ENCODE measurements at regions not wholly inside any gene's neighbourhood (a gene's known extent, or its start where the extent isn't known, plus 50 kb on each side); places are given as distances from the start of the nearest gene placed in this dataset.

- Mint-ChIP-seq H3K27me3 (no peaks in the 10 kb centered on the region), H3K4me1 (no peaks in the 10 kb centered on the region), H3K36me3 (ENCODE audit: low read depth) (no peaks in the 10 kb centered on the region), H3K4me3 (no peak overlapping the region), H3K9me3 (no peaks in the 10 kb centered on the region), H3K27ac (no peak overlapping the region)
- POLR2A ChIA-PET, result no interaction called here
- DNase-seq, result no peak
- CTCF ChIA-PET, result no interaction called here
- ATAC-seq (ENCODE audit: low read depth), result no peak
- intact Hi-C loops (cut with micrococcal nuclease), result no loop called here
- no peak for TF ChIP-seq CTCF (IDR thresholded peaks at IDR 0.05)
Observed at GRCh38 chr2:192373754-192374153, 179.0 kb upstream of the TMEFF2 start.

DNA sequence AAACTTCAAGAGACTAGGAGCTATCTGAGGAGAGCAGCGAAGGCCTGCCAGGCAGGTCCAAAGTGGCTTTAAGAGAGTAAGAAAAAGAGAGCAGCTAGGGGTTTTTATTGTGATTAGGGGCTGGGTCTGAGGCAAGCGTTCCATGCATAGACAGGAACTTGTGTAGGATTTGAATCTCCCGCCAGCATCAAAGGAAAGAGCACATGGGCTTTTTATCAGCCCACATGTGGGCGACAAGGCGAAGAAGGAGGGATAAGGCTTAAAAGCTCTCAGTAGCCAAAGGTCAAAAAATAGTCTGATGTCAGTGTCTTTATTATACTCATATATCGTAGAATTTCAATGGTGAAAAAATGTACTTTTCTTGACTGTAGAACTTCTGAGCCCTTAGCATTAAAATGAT lies 178.5 kb upstream of the TMEFF2 start:
- H3K27me3 Mint-ChIP-seq, result no peaks in the 10 kb centered on the region
- ChIA-PET CTCF (no interaction called here), POLR2A (no interaction called here)
- H3K36me3 Mint-ChIP-seq (ENCODE audit: low read depth), result no peaks in the 10 kb centered on the region
- intact Hi-C loops (cut with micrococcal nuclease), result no loop called here
- H3K4me3 Mint-ChIP-seq, result no peak overlapping the region
- H3K9me3 Mint-ChIP-seq, result no peaks in the 10 kb centered on the region
- no peak for ATAC-seq (ENCODE audit: low read depth)
- no peak overlapping the region for H3K27ac Mint-ChIP-seq
- no peaks in the 10 kb centered on the region for H3K4me1 Mint-ChIP-seq
- no peak for DNase-seq
- no peak for TF ChIP-seq CTCF (IDR thresholded peaks at IDR 0.05)

DNA sequence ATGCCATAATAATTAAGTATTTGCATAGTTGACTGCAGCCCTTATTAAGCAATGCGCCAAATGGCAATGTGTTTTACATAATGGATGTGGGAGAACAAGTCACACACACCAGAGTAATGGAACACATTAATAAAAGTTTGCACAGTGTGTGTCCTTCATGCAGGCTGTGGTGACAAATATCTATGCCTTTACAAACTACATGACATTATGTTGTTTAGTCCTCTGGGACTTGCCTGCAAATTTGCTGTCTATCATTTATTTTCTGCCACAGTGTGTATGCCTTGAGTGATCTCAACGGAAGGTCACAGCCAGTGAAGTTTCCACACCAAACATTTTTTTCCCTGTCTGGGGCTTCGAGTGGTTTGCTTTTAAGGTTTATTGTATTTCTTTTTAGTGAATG lies 175.2 kb upstream of the TMEFF2 start:
- intact Hi-C loops (cut with micrococcal nuclease), result no loop called here
- no peak for TF ChIP-seq CTCF (IDR thresholded peaks at IDR 0.05)
- no peaks in the 10 kb centered on the region for H3K4me1 Mint-ChIP-seq
- ChIA-PET POLR2A (no interaction called here), CTCF (no interaction called here)
- no peaks in the 10 kb centered on the region for H3K36me3 Mint-ChIP-seq (ENCODE audit: low read depth)
- no peak overlapping the region for H3K27ac Mint-ChIP-seq
- ATAC-seq (ENCODE audit: low read depth), result no peak
- H3K9me3 Mint-ChIP-seq, result no peaks in the 10 kb centered on the region
- no peak overlapping the region for H3K4me3 Mint-ChIP-seq
- DNase-seq, result no peak
- no peaks in the 10 kb centered on the region for H3K27me3 Mint-ChIP-seq

GRCh38 chr2:192357217-192357616 lies 162.5 kb upstream of the TMEFF2 start:
- Mint-ChIP-seq H3K27me3 (no peaks in the 10 kb centered on the region), H3K27ac (no peak overlapping the region), H3K4me3 (no peak overlapping the region), H3K4me1 (no peaks in the 10 kb centered on the region), H3K9me3 (peaks cover 3% of the 10 kb centered on the region), H3K36me3 (ENCODE audit: low read depth) (no peaks in the 10 kb centered on the region)
- ChIA-PET CTCF (no interaction called here), POLR2A (no interaction called here)
- DNase-seq (no peak), ATAC-seq (ENCODE audit: low read depth) (no peak)
- no peak for TF ChIP-seq CTCF (IDR thresholded peaks at IDR 0.05)
- intact Hi-C loops (cut with micrococcal nuclease), result no loop called here

GRCh38 chr2:192354512-192355244 lies 159.9 kb upstream of the TMEFF2 start:
- H3K27ac Mint-ChIP-seq, result no peak overlapping the region
- H3K4me1 Mint-ChIP-seq, result no peaks in the 10 kb centered on the region
- ATAC-seq (ENCODE audit: low read depth), result no peak
- CTCF ChIA-PET, result no interaction called here
- peaks cover 3% of the 10 kb centered on the region for H3K9me3 Mint-ChIP-seq
- no peak overlapping the region for H3K4me3 Mint-ChIP-seq
- no peaks in the 10 kb centered on the region for H3K36me3 Mint-ChIP-seq (ENCODE audit: low read depth)
- no peak for TF ChIP-seq CTCF (IDR thresholded peaks at IDR 0.05)
- DNase-seq, result no peak
- intact Hi-C loops (cut with micrococcal nuclease), result no loop called here
- H3K27me3 Mint-ChIP-seq, result no peaks in the 10 kb centered on the region
- POLR2A ChIA-PET, result no interaction called here
